ENCODE measurements at regions not wholly inside any gene's neighbourhood (a gene's known extent, or its start where the extent isn't known, plus 50 kb on each side); places are given as distances from the start of the nearest gene placed in this dataset.

GRCh38 chr22:22088658-22089458 lies 106.3 kb upstream of the TOP3B start:
- H2AFZ ChIP-seq (ENCODE audit: low read depth), result no peak overlapping the region
- H3K27me3 ChIP-seq (ENCODE audit: insufficient read depth, low read depth), result no peaks in the 10 kb centered on the region
- no peak overlapping the region for H3K9ac ChIP-seq

GRCh38 chr22:22087854-22088657 lies 105.5 kb upstream of the TOP3B start:
- no peak overlapping the region for H3K27ac ChIP-seq
- H3K79me2 ChIP-seq (ENCODE audit: insufficient read depth, low read depth), result no peaks in the 10 kb centered on the region
- TF ChIP-seq CTCF (conservative IDR thresholded peaks at IDR 0.05; ENCODE audit: low read depth, low read length), result no peak
- H3K27me3 ChIP-seq (ENCODE audit: insufficient read depth, low read depth), result no peaks in the 10 kb centered on the region
- H3K4me1 ChIP-seq (ENCODE audit: low read depth, poor library complexity, severe bottlenecking), result no peaks in the 10 kb centered on the region
- no peaks in the 10 kb centered on the region for H3K36me3 ChIP-seq (ENCODE audit: insufficient read depth)
- H4K20me1 ChIP-seq (ENCODE audit: insufficient read depth), result no peaks in the 10 kb centered on the region
- no peak overlapping the region for H2AFZ ChIP-seq (ENCODE audit: low read depth)
- H3K4me3 ChIP-seq (IDR thresholded peaks at IDR 0.05; ENCODE audit: insufficient read depth, low read depth, low read length), result no peak overlapping the region
- H3K4me2 ChIP-seq, result no peak overlapping the region
- no peak overlapping the region for H3K9ac ChIP-seq

More at GRCh38 chr22:22088658-22089458, 106.3 kb upstream of the TOP3B start:
- Histone ChIP-seq H3K27ac (no peak overlapping the region), H3K79me2 (ENCODE audit: insufficient read depth, low read depth) (no peaks in the 10 kb centered on the region), H4K20me1 (ENCODE audit: insufficient read depth) (no peaks in the 10 kb centered on the region), H3K4me1 (ENCODE audit: low read depth, poor library complexity, severe bottlenecking) (no peaks in the 10 kb centered on the region), H3K36me3 (ENCODE audit: insufficient read depth) (no peaks in the 10 kb centered on the region), H3K4me3 (IDR thresholded peaks at IDR 0.05; ENCODE audit: insufficient read depth, low read depth, low read length) (no peak overlapping the region), H3K4me2 (no peak overlapping the region)
- no peak for TF ChIP-seq CTCF (conservative IDR thresholded peaks at IDR 0.05; ENCODE audit: low read depth, low read length)

- TF ChIP-seq CTCF (conservative IDR thresholded peaks at IDR 0.05; ENCODE audit: low read depth, low read length), result no peak
- Histone ChIP-seq H4K20me1 (ENCODE audit: insufficient read depth) (no peaks in the 10 kb centered on the region), H3K79me2 (ENCODE audit: insufficient read depth, low read depth) (no peaks in the 10 kb centered on the region), H3K27ac (no peak overlapping the region), H3K4me3 (IDR thresholded peaks at IDR 0.05; ENCODE audit: insufficient read depth, low read depth, low read length) (no peak overlapping the region), H3K27me3 (ENCODE audit: insufficient read depth, low read depth) (no peaks in the 10 kb centered on the region), H3K4me1 (ENCODE audit: low read depth, poor library complexity, severe bottlenecking) (no peaks in the 10 kb centered on the region), H3K36me3 (ENCODE audit: insufficient read depth) (no peaks in the 10 kb centered on the region), H3K9ac (no peak overlapping the region), H3K4me2 (no peak overlapping the region), H2AFZ (ENCODE audit: low read depth) (no peak overlapping the region)
Measured at GRCh38 chr22:22086501-22087158, 104.0 kb upstream of the TOP3B start.

- Histone ChIP-seq H3K27me3 (ENCODE audit: insufficient read depth, low read depth) (no peaks in the 10 kb centered on the region), H3K4me2 (no peak overlapping the region), H2AFZ (ENCODE audit: low read depth) (no peak overlapping the region), H4K20me1 (ENCODE audit: insufficient read depth) (no peaks in the 10 kb centered on the region), H3K27ac (no peak overlapping the region), H3K79me2 (ENCODE audit: insufficient read depth, low read depth) (no peaks in the 10 kb centered on the region), H3K4me1 (ENCODE audit: low read depth, poor library complexity, severe bottlenecking) (no peaks in the 10 kb centered on the region), H3K36me3 (ENCODE audit: insufficient read depth) (no peaks in the 10 kb centered on the region), H3K4me3 (IDR thresholded peaks at IDR 0.05; ENCODE audit: insufficient read depth, low read depth, low read length) (no peak overlapping the region), H3K9ac (no peak overlapping the region)
- no peak for TF ChIP-seq CTCF (conservative IDR thresholded peaks at IDR 0.05; ENCODE audit: low read depth, low read length)
Measured at GRCh38 chr22:22085702-22086500, 103.3 kb upstream of the TOP3B start.
